Epithelial cell of esophagus (primary cell): ENCODE measurements at regions not wholly inside any gene's neighbourhood (a gene's known extent, or its start where the extent isn't known, plus 50 kb on each side); places are given as distances from the start of the nearest gene placed in this dataset.

Experiments
- DNase-seq: peaks from one replicate; pipeline ENCODE4 v3.0.0; 2010; ENCODE audit warnings: low read depth
- H3K4me3 ChIP-seq: 2 replicates; pipeline ENCODE4 v1.5.1; 2011; ENCODE audit warnings: mild to moderate bottlenecking, low read length, control low read depth
- CTCF ChIP-seq: IDR thresholded peaks from 2 replicates; pipeline ENCODE4 v1.5.1; 2011; ENCODE audit warnings: low read depth, mild to moderate bottlenecking, low read length, control low read depth, inconsistent platforms; ENCODE audit not compliant: insufficient read depth; ENCODE audit errors: missing control alignments

- H3K4me3 ChIP-seq = no peak overlapping the region
- no peak for TF ChIP-seq CTCF
- DNase-seq = no peak
Observed at GRCh38 chr4:114538012-114538617, 60.5 kb upstream of the UGT8 start.

DNA sequence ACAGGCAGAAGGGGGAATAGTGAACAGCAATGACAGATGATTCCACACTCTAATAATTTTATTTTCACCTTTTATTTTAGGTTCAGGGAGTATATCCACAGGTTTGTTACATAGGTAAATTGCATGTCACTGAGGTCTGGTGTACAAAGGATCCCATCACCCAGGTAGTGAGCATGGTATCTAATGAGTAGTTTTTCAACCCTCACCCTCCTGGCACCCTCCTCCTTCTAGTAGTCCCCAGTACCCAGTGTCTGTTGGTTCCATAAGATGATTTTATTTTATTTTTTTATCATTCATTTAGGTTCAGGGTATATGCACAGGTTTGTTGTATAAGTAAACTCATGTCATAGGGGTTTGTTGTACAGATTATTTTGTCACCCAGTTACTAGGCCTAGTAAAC is 58.6 kb upstream of the UGT8 start:
- no peak for TF ChIP-seq CTCF
- H3K4me3 ChIP-seq = no peak overlapping the region
- DNase-seq = no peak

- TF ChIP-seq CTCF = no peak
- no peak for DNase-seq
Observed at GRCh38 chr4:114547340-114548134, 51.1 kb upstream of the UGT8 start.

More at GRCh38 chr4:114547340-114548134, 51.1 kb upstream of the UGT8 start:
- H3K4me3 ChIP-seq = no peak overlapping the region
